GM23338 (cell line): ENCODE measurements at regions not wholly inside any gene's neighbourhood (a gene's known extent, or its start where the extent isn't known, plus 50 kb on each side); places are given as distances from the start of the nearest gene placed in this dataset.

ENCODE experiments used
- ATAC-seq: fragments of 200-7000 bp; cut with Tn5 transposase; 3 replicates; pipeline ENCODE4 v1.9.1; 2020
- DNase-seq: peaks from one replicate; pipeline ENCODE4 v3.0.0-alpha.2; 2015; ENCODE audit warnings: low spot score
- H2AFZ ChIP-seq: fragments of 200-600 bp; sonication (generic); 2 replicates; pipeline ENCODE4 v1.8.0; 2016; ENCODE audit warnings: antibody characterized with exemption, mild to moderate bottlenecking, moderate library complexity
- H3F3A ChIP-seq: fragments of 200-600 bp; sonication (generic); replicated peaks from 2 replicates; pipeline ENCODE4 v1.8.0; 2017; ENCODE audit warnings: antibody characterized with exemption, mixed run types, low read depth
- H3K27ac ChIP-seq: fragments of 200-600 bp; sonication (generic); 2 replicates; pipeline ENCODE4 v1.6.1; 2016; ENCODE audit warnings: low read depth
- H3K27me3 ChIP-seq: fragments of 200-600 bp; sonication (generic); 2 replicates; pipeline ENCODE4 v1.8.0; 2016; ENCODE audit warnings: mild to moderate bottlenecking, mixed run types, moderate library complexity; ENCODE audit not compliant: insufficient read depth
- H3K36me3 ChIP-seq: fragments of 200-600 bp; sonication (generic); 2 replicates; pipeline ENCODE4 v1.8.0; 2016; ENCODE audit warnings: mild to moderate bottlenecking; ENCODE audit not compliant: insufficient read depth
- H3K4me1 ChIP-seq: fragments of 200-600 bp; sonication (generic); 2 replicates; pipeline ENCODE4 v1.8.0; 2016; ENCODE audit warnings: mild to moderate bottlenecking, moderate library complexity; ENCODE audit not compliant: insufficient read depth
- H3K4me2 ChIP-seq: fragments of 200-600 bp; sonication (generic); 2 replicates; pipeline ENCODE4 v1.7.1; 2017; ENCODE audit warnings: mixed run types
- H3K4me3 ChIP-seq: fragments of 200-600 bp; sonication (generic); 2 replicates; pipeline ENCODE4 v1.6.1; 2016; ENCODE audit warnings: mixed run types
- H3K79me2 ChIP-seq: fragments of 200-600 bp; sonication (generic); replicated peaks from 2 replicates; pipeline ENCODE4 v1.8.0; 2017; ENCODE audit warnings: mild to moderate bottlenecking; ENCODE audit not compliant: insufficient read depth
- H3K9me2 ChIP-seq: fragments of 200-600 bp; sonication (generic); 2 replicates; pipeline ENCODE4 v1.8.0; 2017; ENCODE audit not compliant: insufficient read depth
- H4K20me1 ChIP-seq: fragments of 200-600 bp; sonication (generic); replicated peaks from 2 replicates; pipeline ENCODE4 v1.8.0; 2017; ENCODE audit warnings: mild to moderate bottlenecking; ENCODE audit not compliant: insufficient read depth
- H3K27ac Mint-ChIP-seq: 2 replicates; pipeline ENCODE4 v1.8.0; 2020; ENCODE audit warnings: inconsistent platforms, mild to moderate bottlenecking, moderate library complexity, mixed read lengths
- H3K27me3 Mint-ChIP-seq: 3 replicates; pipeline ENCODE4 v1.8.0; 2022; ENCODE audit warnings: low read depth, mild to moderate bottlenecking, moderate library complexity, mixed read lengths, inconsistent platforms; ENCODE audit not compliant: insufficient read depth, poor library complexity
- H3K36me3 Mint-ChIP-seq: 3 replicates; pipeline ENCODE4 v1.8.0; 2021; ENCODE audit warnings: low read depth, mild to moderate bottlenecking, inconsistent platforms, moderate library complexity, mixed read lengths
- H3K4me1 Mint-ChIP-seq: 3 replicates; pipeline ENCODE4 v1.8.0; 2020; ENCODE audit warnings: mild to moderate bottlenecking, inconsistent platforms, mixed read lengths
- H3K4me3 Mint-ChIP-seq: 3 replicates; pipeline ENCODE4 v1.8.0; 2021; ENCODE audit warnings: moderate library complexity, mild to moderate bottlenecking, inconsistent platforms, mixed read lengths
- H3K9me3 Mint-ChIP-seq: 3 replicates; pipeline ENCODE4 v1.8.0; 2020; ENCODE audit warnings: moderate library complexity, mild to moderate bottlenecking, inconsistent platforms, mixed read lengths
- NANOG ChIP-seq: IDR thresholded peaks from 2 replicates; pipeline ENCODE4 v1.6.1; 2016; ENCODE audit warnings: antibody characterized with exemption, borderline replicate concordance
- POLR2AphosphoS5 ChIP-seq: IDR thresholded peaks from 2 replicates; pipeline ENCODE4 v1.6.1; 2016; ENCODE audit warnings: antibody characterized with exemption, low read depth
- ZNF114 ChIP-seq: fragments of 250-450 bp; sonication (Bioruptor Pico); IDR thresholded peaks from 2 replicates; pipeline ENCODE4 v1.5.0; 2020; ENCODE audit warnings: mild to moderate bottlenecking, moderate library complexity
- TF ChIP-seq, protein P1 (sequence below), 2 experiments: fragments of 200-600 bp in 1 of 2; sonication (generic) in 1 of 2; conservative IDR thresholded peaks; 2 replicates each; pipeline versions ENCODE4 v1.5.1 to v1.6.1; 2016 to 2017; ENCODE audit warnings: antibody characterized with exemption in 2 of 2, low read depth in 2 of 2, mild to moderate bottlenecking in 2 of 2, moderate library complexity in 1 of 2
- TF ChIP-seq, protein P2 (sequence below): fragments of 250-450 bp; sonication (Bioruptor Pico); IDR thresholded peaks from 2 replicates; pipeline ENCODE4 v1.5.0; 2020; ENCODE audit warnings: mild to moderate bottlenecking, moderate library complexity
- TF ChIP-seq, protein P3 (sequence below): IDR thresholded peaks from 2 replicates; pipeline ENCODE4 v1.6.1; 2016; ENCODE audit warnings: antibody characterized with exemption
- TF ChIP-seq, protein P4 (sequence below): IDR thresholded peaks from one replicate; pipeline ENCODE4 v1.6.1; 2018; ENCODE audit warnings: antibody characterized with exemption; ENCODE audit not compliant: unreplicated experiment

DNA sequence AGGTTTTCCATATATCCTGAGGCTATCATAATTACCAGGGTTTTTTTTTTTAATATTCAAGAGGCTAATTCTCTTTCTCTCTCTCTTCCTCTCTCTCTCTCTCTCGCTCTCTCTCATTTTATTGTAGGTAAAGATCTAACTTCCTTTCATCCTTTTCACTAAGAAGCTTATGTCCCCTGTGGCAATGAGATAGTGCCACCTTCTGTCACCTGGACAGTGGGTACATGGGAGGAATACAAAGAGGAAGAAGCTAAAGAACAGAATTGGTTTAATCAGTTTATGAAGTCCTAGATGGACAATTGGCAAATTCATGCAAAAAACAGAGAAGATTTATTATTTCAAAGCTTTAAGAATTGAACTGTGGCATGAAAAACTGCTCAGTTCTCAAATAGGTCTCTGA is 1582.3 kb upstream of the TMEFF2 start:
- ATAC-seq (no peak), DNase-seq (no peak)
- Mint-ChIP-seq H3K4me3 (no peak overlapping the region), H3K9me3 (no peaks in the 10 kb centered on the region), H3K36me3 (no peaks in the 10 kb centered on the region), H3K27ac (no peak overlapping the region), H3K27me3 (no peaks in the 10 kb centered on the region), H3K4me1 (no peaks in the 10 kb centered on the region)
- H3K9me2 ChIP-seq = no peaks in the 10 kb centered on the region
- H4K20me1 ChIP-seq = no peaks in the 10 kb centered on the region
- no peak overlapping the region for H3K4me2 ChIP-seq
- TF ChIP-seq POLR2AphosphoS5 = no peak
- TF ChIP-seq, protein P1, sequence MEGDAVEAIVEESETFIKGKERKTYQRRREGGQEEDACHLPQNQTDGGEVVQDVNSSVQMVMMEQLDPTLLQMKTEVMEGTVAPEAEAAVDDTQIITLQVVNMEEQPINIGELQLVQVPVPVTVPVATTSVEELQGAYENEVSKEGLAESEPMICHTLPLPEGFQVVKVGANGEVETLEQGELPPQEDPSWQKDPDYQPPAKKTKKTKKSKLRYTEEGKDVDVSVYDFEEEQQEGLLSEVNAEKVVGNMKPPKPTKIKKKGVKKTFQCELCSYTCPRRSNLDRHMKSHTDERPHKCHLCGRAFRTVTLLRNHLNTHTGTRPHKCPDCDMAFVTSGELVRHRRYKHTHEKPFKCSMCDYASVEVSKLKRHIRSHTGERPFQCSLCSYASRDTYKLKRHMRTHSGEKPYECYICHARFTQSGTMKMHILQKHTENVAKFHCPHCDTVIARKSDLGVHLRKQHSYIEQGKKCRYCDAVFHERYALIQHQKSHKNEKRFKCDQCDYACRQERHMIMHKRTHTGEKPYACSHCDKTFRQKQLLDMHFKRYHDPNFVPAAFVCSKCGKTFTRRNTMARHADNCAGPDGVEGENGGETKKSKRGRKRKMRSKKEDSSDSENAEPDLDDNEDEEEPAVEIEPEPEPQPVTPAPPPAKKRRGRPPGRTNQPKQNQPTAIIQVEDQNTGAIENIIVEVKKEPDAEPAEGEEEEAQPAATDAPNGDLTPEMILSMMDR (conservative IDR thresholded peaks at IDR 0.05; ENCODE audit: low read depth in 2 of 2) = peak in 1 of 2 experiments; percentile 22; a peak in 2 of 4 replicates
- TF ChIP-seq, protein P2, sequence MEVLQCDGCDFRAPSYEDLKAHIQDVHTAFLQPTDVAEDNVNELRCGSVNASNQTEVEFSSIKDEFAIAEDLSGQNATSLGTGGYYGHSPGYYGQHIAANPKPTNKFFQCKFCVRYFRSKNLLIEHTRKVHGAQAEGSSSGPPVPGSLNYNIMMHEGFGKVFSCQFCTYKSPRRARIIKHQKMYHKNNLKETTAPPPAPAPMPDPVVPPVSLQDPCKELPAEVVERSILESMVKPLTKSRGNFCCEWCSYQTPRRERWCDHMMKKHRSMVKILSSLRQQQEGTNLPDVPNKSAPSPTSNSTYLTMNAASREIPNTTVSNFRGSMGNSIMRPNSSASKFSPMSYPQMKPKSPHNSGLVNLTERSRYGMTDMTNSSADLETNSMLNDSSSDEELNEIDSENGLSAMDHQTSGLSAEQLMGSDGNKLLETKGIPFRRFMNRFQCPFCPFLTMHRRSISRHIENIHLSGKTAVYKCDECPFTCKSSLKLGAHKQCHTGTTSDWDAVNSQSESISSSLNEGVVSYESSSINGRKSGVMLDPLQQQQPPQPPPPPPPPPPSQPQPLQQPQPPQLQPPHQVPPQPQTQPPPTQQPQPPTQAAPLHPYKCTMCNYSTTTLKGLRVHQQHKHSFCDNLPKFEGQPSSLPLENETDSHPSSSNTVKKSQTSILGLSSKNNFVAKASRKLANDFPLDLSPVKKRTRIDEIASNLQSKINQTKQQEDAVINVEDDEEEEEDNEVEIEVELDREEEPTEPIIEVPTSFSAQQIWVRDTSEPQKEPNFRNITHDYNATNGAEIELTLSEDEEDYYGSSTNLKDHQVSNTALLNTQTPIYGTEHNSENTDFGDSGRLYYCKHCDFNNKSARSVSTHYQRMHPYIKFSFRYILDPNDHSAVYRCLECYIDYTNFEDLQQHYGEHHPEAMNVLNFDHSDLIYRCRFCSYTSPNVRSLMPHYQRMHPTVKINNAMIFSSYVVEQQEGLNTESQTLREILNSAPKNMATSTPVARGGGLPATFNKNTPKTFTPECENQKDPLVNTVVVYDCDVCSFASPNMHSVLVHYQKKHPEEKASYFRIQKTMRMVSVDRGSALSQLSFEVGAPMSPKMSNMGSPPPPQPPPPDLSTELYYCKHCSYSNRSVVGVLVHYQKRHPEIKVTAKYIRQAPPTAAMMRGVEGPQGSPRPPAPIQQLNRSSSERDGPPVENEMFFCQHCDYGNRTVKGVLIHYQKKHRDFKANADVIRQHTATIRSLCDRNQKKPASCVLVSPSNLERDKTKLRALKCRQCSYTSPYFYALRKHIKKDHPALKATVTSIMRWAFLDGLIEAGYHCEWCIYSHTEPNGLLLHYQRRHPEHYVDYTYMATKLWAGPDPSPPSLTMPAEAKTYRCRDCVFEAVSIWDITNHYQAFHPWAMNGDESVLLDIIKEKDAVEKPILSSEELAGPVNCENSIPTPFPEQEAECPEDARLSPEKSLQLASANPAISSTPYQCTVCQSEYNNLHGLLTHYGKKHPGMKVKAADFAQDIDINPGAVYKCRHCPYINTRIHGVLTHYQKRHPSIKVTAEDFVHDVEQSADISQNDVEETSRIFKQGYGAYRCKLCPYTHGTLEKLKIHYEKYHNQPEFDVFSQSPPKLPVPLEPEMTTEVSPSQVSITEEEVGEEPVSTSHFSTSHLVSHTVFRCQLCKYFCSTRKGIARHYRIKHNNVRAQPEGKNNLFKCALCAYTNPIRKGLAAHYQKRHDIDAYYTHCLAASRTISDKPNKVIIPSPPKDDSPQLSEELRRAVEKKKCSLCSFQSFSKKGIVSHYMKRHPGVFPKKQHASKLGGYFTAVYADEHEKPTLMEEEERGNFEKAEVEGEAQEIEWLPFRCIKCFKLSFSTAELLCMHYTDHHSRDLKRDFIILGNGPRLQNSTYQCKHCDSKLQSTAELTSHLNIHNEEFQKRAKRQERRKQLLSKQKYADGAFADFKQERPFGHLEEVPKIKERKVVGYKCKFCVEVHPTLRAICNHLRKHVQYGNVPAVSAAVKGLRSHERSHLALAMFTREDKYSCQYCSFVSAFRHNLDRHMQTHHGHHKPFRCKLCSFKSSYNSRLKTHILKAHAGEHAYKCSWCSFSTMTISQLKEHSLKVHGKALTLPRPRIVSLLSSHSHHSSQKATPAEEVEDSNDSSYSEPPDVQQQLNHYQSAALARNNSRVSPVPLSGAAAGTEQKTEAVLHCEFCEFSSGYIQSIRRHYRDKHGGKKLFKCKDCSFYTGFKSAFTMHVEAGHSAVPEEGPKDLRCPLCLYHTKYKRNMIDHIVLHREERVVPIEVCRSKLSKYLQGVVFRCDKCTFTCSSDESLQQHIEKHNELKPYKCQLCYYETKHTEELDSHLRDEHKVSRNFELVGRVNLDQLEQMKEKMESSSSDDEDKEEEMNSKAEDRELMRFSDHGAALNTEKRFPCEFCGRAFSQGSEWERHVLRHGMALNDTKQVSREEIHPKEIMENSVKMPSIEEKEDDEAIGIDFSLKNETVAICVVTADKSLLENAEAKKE (CRISPR knock-in tag) = no peak
- H3K27me3 ChIP-seq = no peaks in the 10 kb centered on the region
- no peak overlapping the region for H3K4me3 ChIP-seq
- no peak overlapping the region for H3K27ac ChIP-seq
- H2AFZ ChIP-seq = no peak overlapping the region
- no peaks in the 10 kb centered on the region for H3K79me2 ChIP-seq
- H3K4me1 ChIP-seq = no peaks in the 10 kb centered on the region
- no peaks in the 10 kb centered on the region for H3K36me3 ChIP-seq
- H3F3A ChIP-seq = no peaks in the 10 kb centered on the region

DNA sequence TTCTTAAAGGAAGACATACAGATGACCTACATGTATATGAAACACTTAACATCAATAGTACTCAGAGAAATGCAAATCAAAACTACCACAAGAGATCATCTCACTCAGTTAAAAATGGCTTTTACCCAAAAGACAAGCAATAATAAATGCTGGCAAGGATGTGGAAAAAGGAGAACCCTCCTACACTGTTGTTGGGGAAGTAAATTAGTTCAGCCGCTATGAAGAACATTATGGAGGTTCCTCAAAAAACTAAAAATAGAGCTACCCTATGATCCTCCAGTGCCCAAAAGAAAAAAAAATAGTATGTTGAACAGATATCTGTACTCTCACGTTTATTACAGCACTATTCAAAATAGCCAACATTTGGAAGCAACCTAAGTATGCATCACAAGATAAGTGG is 1579.4 kb upstream of the TMEFF2 start:
- Mint-ChIP-seq H3K36me3 (no peaks in the 10 kb centered on the region), H3K4me3 (no peak overlapping the region), H3K9me3 (no peaks in the 10 kb centered on the region), H3K4me1 (no peaks in the 10 kb centered on the region), H3K27ac (no peak overlapping the region), H3K27me3 (no peaks in the 10 kb centered on the region)
- no peaks in the 10 kb centered on the region for H3K4me1 ChIP-seq
- H3K27ac ChIP-seq = no peak overlapping the region
- H3K4me3 ChIP-seq = no peak overlapping the region
- no peaks in the 10 kb centered on the region for H3F3A ChIP-seq
- no peaks in the 10 kb centered on the region for H4K20me1 ChIP-seq
- no peak for ATAC-seq
- H3K9me2 ChIP-seq = no peaks in the 10 kb centered on the region
- H3K27me3 ChIP-seq = no peaks in the 10 kb centered on the region
- H3K79me2 ChIP-seq = no peaks in the 10 kb centered on the region
- no peak for DNase-seq
- no peak overlapping the region for H2AFZ ChIP-seq
- no peaks in the 10 kb centered on the region for H3K36me3 ChIP-seq
- H3K4me2 ChIP-seq = no peak overlapping the region
- TF ChIP-seq, protein P1 (conservative IDR thresholded peaks at IDR 0.05; ENCODE audit: low read depth in 2 of 2) = no peak
- TF ChIP-seq ZNF114 (CRISPR knock-in tag) = no peak
- TF ChIP-seq, protein P3, sequence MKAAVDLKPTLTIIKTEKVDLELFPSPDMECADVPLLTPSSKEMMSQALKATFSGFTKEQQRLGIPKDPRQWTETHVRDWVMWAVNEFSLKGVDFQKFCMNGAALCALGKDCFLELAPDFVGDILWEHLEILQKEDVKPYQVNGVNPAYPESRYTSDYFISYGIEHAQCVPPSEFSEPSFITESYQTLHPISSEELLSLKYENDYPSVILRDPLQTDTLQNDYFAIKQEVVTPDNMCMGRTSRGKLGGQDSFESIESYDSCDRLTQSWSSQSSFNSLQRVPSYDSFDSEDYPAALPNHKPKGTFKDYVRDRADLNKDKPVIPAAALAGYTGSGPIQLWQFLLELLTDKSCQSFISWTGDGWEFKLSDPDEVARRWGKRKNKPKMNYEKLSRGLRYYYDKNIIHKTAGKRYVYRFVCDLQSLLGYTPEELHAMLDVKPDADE = no peak
- TF ChIP-seq NANOG = no peak
- TF ChIP-seq, protein P4, sequence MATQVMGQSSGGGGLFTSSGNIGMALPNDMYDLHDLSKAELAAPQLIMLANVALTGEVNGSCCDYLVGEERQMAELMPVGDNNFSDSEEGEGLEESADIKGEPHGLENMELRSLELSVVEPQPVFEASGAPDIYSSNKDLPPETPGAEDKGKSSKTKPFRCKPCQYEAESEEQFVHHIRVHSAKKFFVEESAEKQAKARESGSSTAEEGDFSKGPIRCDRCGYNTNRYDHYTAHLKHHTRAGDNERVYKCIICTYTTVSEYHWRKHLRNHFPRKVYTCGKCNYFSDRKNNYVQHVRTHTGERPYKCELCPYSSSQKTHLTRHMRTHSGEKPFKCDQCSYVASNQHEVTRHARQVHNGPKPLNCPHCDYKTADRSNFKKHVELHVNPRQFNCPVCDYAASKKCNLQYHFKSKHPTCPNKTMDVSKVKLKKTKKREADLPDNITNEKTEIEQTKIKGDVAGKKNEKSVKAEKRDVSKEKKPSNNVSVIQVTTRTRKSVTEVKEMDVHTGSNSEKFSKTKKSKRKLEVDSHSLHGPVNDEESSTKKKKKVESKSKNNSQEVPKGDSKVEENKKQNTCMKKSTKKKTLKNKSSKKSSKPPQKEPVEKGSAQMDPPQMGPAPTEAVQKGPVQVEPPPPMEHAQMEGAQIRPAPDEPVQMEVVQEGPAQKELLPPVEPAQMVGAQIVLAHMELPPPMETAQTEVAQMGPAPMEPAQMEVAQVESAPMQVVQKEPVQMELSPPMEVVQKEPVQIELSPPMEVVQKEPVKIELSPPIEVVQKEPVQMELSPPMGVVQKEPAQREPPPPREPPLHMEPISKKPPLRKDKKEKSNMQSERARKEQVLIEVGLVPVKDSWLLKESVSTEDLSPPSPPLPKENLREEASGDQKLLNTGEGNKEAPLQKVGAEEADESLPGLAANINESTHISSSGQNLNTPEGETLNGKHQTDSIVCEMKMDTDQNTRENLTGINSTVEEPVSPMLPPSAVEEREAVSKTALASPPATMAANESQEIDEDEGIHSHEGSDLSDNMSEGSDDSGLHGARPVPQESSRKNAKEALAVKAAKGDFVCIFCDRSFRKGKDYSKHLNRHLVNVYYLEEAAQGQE = no peak
